ENCODE measurements at regions not wholly inside any gene's neighbourhood (a gene's known extent, or its start where the extent isn't known, plus 50 kb on each side); places are given as distances from the start of the nearest gene placed in this dataset.

- no peak for TF ChIP-seq CTCF (IDR thresholded peaks at IDR 0.05; ENCODE audit: control insufficient read depth, insufficient read depth, low read depth, low read length, missing control alignments)
- H3K4me3 ChIP-seq (ENCODE audit: control insufficient read depth, low read depth, low read length), result no peak overlapping the region
- DNase-seq (ENCODE audit: low read depth), result no peak
Measured at GRCh38 chr4:78721747-78722146, 54.4 kb upstream of the BMP2K start.

DNA sequence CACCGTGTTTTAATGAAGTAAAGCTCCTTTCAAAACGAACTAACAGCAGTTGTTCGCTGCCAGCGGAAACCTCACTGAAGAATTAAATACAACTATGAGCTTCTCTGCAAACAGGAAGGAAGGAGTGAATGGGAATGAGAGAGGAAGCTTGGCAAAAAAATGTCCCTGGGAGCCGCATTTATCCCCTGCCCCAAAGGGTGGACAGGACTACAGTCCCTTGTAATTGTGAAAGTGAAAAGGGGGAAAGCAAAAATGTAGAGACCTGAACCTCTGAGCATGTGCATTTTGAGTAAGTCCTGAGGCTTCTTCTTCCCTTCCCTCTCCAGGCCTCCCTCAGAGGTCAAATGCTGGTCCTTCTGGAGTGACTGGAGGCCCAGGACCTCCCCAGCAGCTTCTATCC lies 53.8 kb upstream of the BMP2K start:
- TF ChIP-seq CTCF (IDR thresholded peaks at IDR 0.05; ENCODE audit: control insufficient read depth, insufficient read depth, low read depth, low read length, missing control alignments), result no peak
- no peak for DNase-seq (ENCODE audit: low read depth)
- no peak overlapping the region for H3K4me3 ChIP-seq (ENCODE audit: control insufficient read depth, low read depth, low read length)

- no peak for DNase-seq (ENCODE audit: low read depth)
- TF ChIP-seq CTCF (IDR thresholded peaks at IDR 0.05; ENCODE audit: control insufficient read depth, insufficient read depth, low read depth, low read length, missing control alignments), result no peak
- H3K4me3 ChIP-seq (ENCODE audit: control insufficient read depth, low read depth, low read length), result no peak overlapping the region
Measured at GRCh38 chr4:78722878-78723277, 53.3 kb upstream of the BMP2K start.

All from AG09309 (cell line).